ENCODE measurements at regions not wholly inside any gene's neighbourhood (a gene's known extent, or its start where the extent isn't known, plus 50 kb on each side); places are given as distances from the start of the nearest gene placed in this dataset.

GRCh38 chr4:1466034-1466862 is 60.0 kb upstream of the NKX1-1 start:
- no peak for TF ChIP-seq CTCF (IDR thresholded peaks at IDR 0.05)
- no peak for TF ChIP-seq POLR2AphosphoS5 (IDR thresholded peaks at IDR 0.05)
- TF ChIP-seq POLR2A (IDR thresholded peaks at IDR 0.05): no peak

Measured in transverse colon (tissue), 4 donors.